Ishikawa (cell line): ENCODE measurements at regions not wholly inside any gene's neighbourhood (a gene's known extent, or its start where the extent isn't known, plus 50 kb on each side); places are given as distances from the start of the nearest gene placed in this dataset.

ENCODE experiments used
- CEBPB ChIP-seq: IDR thresholded peaks from 2 replicates; pipeline ENCODE4 v1.6.1; 2012
- EP300 ChIP-seq: IDR thresholded peaks from 2 replicates; pipeline ENCODE4 v1.6.1; 2012; ENCODE audit warnings: borderline replicate concordance
- MAX ChIP-seq: IDR thresholded peaks from 2 replicates; pipeline ENCODE4 v1.6.1; 2012
- NFIC ChIP-seq: IDR thresholded peaks from 2 replicates; pipeline ENCODE4 v1.6.1; 2012
- RAD21 ChIP-seq: IDR thresholded peaks from 2 replicates; pipeline ENCODE4 v1.6.1; 2012; ENCODE audit warnings: low read depth
- TAF1 ChIP-seq: IDR thresholded peaks from 2 replicates; pipeline ENCODE4 v1.6.1; 2012; ENCODE audit warnings: low read depth, mild to moderate bottlenecking
- USF1 ChIP-seq: IDR thresholded peaks from 2 replicates; pipeline ENCODE4 v1.6.1; 2012
- TF ChIP-seq, protein P1 (sequence below): IDR thresholded peaks from 2 replicates; pipeline ENCODE4 v1.6.1; 2012; ENCODE audit warnings: low read depth, mild to moderate bottlenecking

- TF ChIP-seq NFIC (no peak), TAF1 (no peak), EP300 (no peak), MAX (no peak), RAD21 (no peak), CEBPB (no peak), USF1 (no peak)
- TF ChIP-seq, protein P1, sequence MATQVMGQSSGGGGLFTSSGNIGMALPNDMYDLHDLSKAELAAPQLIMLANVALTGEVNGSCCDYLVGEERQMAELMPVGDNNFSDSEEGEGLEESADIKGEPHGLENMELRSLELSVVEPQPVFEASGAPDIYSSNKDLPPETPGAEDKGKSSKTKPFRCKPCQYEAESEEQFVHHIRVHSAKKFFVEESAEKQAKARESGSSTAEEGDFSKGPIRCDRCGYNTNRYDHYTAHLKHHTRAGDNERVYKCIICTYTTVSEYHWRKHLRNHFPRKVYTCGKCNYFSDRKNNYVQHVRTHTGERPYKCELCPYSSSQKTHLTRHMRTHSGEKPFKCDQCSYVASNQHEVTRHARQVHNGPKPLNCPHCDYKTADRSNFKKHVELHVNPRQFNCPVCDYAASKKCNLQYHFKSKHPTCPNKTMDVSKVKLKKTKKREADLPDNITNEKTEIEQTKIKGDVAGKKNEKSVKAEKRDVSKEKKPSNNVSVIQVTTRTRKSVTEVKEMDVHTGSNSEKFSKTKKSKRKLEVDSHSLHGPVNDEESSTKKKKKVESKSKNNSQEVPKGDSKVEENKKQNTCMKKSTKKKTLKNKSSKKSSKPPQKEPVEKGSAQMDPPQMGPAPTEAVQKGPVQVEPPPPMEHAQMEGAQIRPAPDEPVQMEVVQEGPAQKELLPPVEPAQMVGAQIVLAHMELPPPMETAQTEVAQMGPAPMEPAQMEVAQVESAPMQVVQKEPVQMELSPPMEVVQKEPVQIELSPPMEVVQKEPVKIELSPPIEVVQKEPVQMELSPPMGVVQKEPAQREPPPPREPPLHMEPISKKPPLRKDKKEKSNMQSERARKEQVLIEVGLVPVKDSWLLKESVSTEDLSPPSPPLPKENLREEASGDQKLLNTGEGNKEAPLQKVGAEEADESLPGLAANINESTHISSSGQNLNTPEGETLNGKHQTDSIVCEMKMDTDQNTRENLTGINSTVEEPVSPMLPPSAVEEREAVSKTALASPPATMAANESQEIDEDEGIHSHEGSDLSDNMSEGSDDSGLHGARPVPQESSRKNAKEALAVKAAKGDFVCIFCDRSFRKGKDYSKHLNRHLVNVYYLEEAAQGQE: no peak
These were observed 228.2 kb upstream of the CCNH start for GRCh38 chr5:87640902-87641301.
